SH-SY5Y (cell line): ENCODE measurements at regions not wholly inside any gene's neighbourhood (a gene's known extent, or its start where the extent isn't known, plus 50 kb on each side); places are given as distances from the start of the nearest gene placed in this dataset.

ENCODE experiments used
- GATA2 ChIP-seq: IDR thresholded peaks from 2 replicates; pipeline ENCODE4 v1.6.1; 2011; ENCODE audit warnings: mild to moderate bottlenecking, low read depth, low read length
- GATA3 ChIP-seq: IDR thresholded peaks from 2 replicates; pipeline ENCODE4 v1.6.1; 2011; ENCODE audit warnings: low read depth, mild to moderate bottlenecking, low read length, moderate library complexity

DNA sequence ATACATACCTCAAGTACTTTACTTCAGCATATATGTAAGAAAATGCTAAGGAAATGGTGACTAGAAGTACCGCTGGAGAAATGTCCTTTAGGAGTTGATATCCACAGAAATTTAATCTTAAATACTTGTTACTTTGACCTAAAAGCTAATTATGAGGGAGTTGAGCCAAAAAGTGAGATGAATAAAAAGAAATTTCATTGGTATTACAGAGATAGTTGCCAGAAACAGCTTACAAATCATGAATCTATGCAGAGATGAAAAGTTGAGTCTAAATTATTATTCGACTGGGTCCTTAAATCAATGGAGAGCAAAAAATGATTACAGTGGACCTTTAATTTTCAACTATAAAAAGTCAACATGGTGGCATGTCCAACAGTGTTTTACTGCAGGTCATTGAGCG is 160.9 kb downstream of the MZT1 start:
- TF ChIP-seq GATA2, result no peak
- no peak for TF ChIP-seq GATA3
